PFSK-1 (cell line): ENCODE measurements at regions not wholly inside any gene's neighbourhood (a gene's known extent, or its start where the extent isn't known, plus 50 kb on each side); places are given as distances from the start of the nearest gene placed in this dataset.

ENCODE experiments used
- POLR2AphosphoS5 ChIP-seq: IDR thresholded peaks from 2 replicates; pipeline ENCODE4 v1.6.1; 2012; ENCODE audit warnings: low read depth, mild to moderate bottlenecking, control low read depth, low read length, moderate library complexity
- SIN3A ChIP-seq: IDR thresholded peaks from 2 replicates; pipeline ENCODE4 v1.6.1; 2012; ENCODE audit warnings: mild to moderate bottlenecking, low read length, moderate library complexity, borderline replicate concordance; ENCODE audit not compliant: insufficient read depth
- TAF1 ChIP-seq: IDR thresholded peaks from 2 replicates; pipeline ENCODE4 v1.6.1; 2012; ENCODE audit warnings: low read length, control low read depth, borderline replicate concordance; ENCODE audit not compliant: insufficient read depth
- TF ChIP-seq, protein P1 (sequence below), 2 experiments: IDR thresholded peaks; 2 replicates each; pipeline versions ENCODE4 v1.6.1 to v1.8.0; 2011 to 2012; ENCODE audit warnings: low read depth in 2 of 2, low read length in 2 of 2, control low read depth in 1 of 2, inconsistent platforms in 1 of 2, mild to moderate bottlenecking in 1 of 2, moderate library complexity in 1 of 2; ENCODE audit not compliant: insufficient read depth in 1 of 2

- TF ChIP-seq POLR2AphosphoS5 (no peak), TAF1 (no peak), SIN3A (no peak)
- TF ChIP-seq, protein P1, sequence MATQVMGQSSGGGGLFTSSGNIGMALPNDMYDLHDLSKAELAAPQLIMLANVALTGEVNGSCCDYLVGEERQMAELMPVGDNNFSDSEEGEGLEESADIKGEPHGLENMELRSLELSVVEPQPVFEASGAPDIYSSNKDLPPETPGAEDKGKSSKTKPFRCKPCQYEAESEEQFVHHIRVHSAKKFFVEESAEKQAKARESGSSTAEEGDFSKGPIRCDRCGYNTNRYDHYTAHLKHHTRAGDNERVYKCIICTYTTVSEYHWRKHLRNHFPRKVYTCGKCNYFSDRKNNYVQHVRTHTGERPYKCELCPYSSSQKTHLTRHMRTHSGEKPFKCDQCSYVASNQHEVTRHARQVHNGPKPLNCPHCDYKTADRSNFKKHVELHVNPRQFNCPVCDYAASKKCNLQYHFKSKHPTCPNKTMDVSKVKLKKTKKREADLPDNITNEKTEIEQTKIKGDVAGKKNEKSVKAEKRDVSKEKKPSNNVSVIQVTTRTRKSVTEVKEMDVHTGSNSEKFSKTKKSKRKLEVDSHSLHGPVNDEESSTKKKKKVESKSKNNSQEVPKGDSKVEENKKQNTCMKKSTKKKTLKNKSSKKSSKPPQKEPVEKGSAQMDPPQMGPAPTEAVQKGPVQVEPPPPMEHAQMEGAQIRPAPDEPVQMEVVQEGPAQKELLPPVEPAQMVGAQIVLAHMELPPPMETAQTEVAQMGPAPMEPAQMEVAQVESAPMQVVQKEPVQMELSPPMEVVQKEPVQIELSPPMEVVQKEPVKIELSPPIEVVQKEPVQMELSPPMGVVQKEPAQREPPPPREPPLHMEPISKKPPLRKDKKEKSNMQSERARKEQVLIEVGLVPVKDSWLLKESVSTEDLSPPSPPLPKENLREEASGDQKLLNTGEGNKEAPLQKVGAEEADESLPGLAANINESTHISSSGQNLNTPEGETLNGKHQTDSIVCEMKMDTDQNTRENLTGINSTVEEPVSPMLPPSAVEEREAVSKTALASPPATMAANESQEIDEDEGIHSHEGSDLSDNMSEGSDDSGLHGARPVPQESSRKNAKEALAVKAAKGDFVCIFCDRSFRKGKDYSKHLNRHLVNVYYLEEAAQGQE (IDR thresholded peaks at IDR 0.05; ENCODE audit: insufficient read depth in 1 of 2, low read depth in 2 of 2, low read length in 2 of 2) = no peak
These were observed 547.3 kb downstream of the BCL11B start for GRCh38 chr14:98724734-98725133.
